Mesendoderm (in vitro differentiated cells): ENCODE measurements at regions not wholly inside any gene's neighbourhood (a gene's known extent, or its start where the extent isn't known, plus 50 kb on each side); places are given as distances from the start of the nearest gene placed in this dataset.

Source experiments
- DNase-seq: peaks from one replicate; pipeline ENCODE4 v3.0.0; 2013
- H2AK5ac ChIP-seq: 2 replicates; pipeline ENCODE4 v1.6.1; 2013; ENCODE audit warnings: low read length, inconsistent platforms
- H2BK120ac ChIP-seq: 2 replicates; pipeline ENCODE4 v1.6.1; 2013; ENCODE audit warnings: low read depth, mild to moderate bottlenecking, low read length, moderate library complexity, mixed read lengths
- H2BK15ac ChIP-seq: replicated peaks from 2 replicates; pipeline ENCODE4 v1.6.1; 2013; ENCODE audit warnings: low read depth, mild to moderate bottlenecking, moderate library complexity
- H2BK5ac ChIP-seq: 2 replicates; pipeline ENCODE4 v1.6.1; 2013; ENCODE audit warnings: low read length, inconsistent platforms
- H3K18ac ChIP-seq: 2 replicates; pipeline ENCODE4 v1.6.1; 2013; ENCODE audit warnings: mild to moderate bottlenecking, low read length, mixed read lengths
- H3K23ac ChIP-seq: one replicate; pipeline ENCODE4 v1.6.1; 2013; ENCODE audit warnings: low read length
- H3K27ac ChIP-seq: 2 replicates; pipeline ENCODE4 v1.5.1; 2013; ENCODE audit warnings: low read depth, mild to moderate bottlenecking, inconsistent platforms, low read length, moderate library complexity
- H3K27me3 ChIP-seq: 2 replicates; pipeline ENCODE4 v1.6.1; 2013; ENCODE audit warnings: low read length, control low read depth, mild to moderate bottlenecking, inconsistent platforms; ENCODE audit not compliant: insufficient read depth, poor library complexity
- H3K36me3 ChIP-seq: 2 replicates; pipeline ENCODE4 v1.6.1; 2013; ENCODE audit warnings: low read length, inconsistent platforms; ENCODE audit not compliant: control insufficient read depth, insufficient read depth
- H3K4ac ChIP-seq: one replicate; pipeline ENCODE4 v1.6.1; 2013; ENCODE audit warnings: low read depth, mild to moderate bottlenecking, low read length, moderate library complexity
- H3K4me1 ChIP-seq: 2 replicates; pipeline ENCODE4 v1.6.1; 2013; ENCODE audit warnings: low read depth, low read length, inconsistent platforms; ENCODE audit not compliant: control insufficient read depth
- H3K4me2 ChIP-seq: 2 replicates; pipeline ENCODE4 v1.6.1; 2013; ENCODE audit warnings: low read length
- H3K4me3 ChIP-seq: 2 replicates; pipeline ENCODE4 v1.5.1; 2013; ENCODE audit warnings: mild to moderate bottlenecking, low read length
- H3K56ac ChIP-seq: one replicate; pipeline ENCODE4 v1.6.1; 2013; ENCODE audit warnings: low read length
- H3K79me1 ChIP-seq: 2 replicates; pipeline ENCODE4 v1.6.1; 2013; ENCODE audit warnings: low read length, inconsistent platforms
- H3K79me2 ChIP-seq: 2 replicates; pipeline ENCODE4 v1.6.1; 2013; ENCODE audit warnings: mild to moderate bottlenecking, low read length; ENCODE audit not compliant: control insufficient read depth, insufficient read depth
- H3K9ac ChIP-seq: 2 replicates; pipeline ENCODE4 v1.6.1; 2013; ENCODE audit warnings: low read length, inconsistent platforms
- H4K5ac ChIP-seq: one replicate; pipeline ENCODE4 v1.6.1; 2013; ENCODE audit warnings: low read length
- H4K8ac ChIP-seq: one replicate; pipeline ENCODE4 v1.6.1; 2013; ENCODE audit warnings: low read depth, mild to moderate bottlenecking, control low read depth, low read length, moderate library complexity
- WGBS: extraction: QIAGEN DNeasy Blood & Tissue Kit; methylation state at CpG from one replicate; pipeline ENCODE4 v1.1.7; 2013; ENCODE audit warnings: low lambda C conversion rate, missing lambda C conversion rate; ENCODE audit not compliant: insufficient coverage; ENCODE audit errors: extremely low coverage; 5-methylcytosine and 5-hydroxymethylcytosine counted together

- Histone ChIP-seq H3K79me2 (no peaks in the 10 kb centered on the region), H3K4me2 (no peak overlapping the region), H3K56ac (no peak overlapping the region), H3K79me1 (no peaks in the 10 kb centered on the region), H3K23ac (no peak overlapping the region), H2BK120ac (no peak overlapping the region), H3K27ac (no peak overlapping the region), H4K8ac (no peak overlapping the region), H3K4me3 (no peak overlapping the region), H2BK5ac (no peak overlapping the region), H3K18ac (no peak overlapping the region), H4K5ac (no peak overlapping the region), H3K36me3 (no peaks in the 10 kb centered on the region), H3K9ac (no peak overlapping the region), H2AK5ac (no peak overlapping the region), H3K4me1 (no peaks in the 10 kb centered on the region), H3K4ac (no peak overlapping the region), H2BK15ac (no peak overlapping the region), H3K27me3 (no peaks in the 10 kb centered on the region)
- no CpG with 5 or more reads among the region's 4 CpGs for WGBS
- no peak for DNase-seq
These were observed 281.1 kb downstream of the SH3GL2 start for GRCh38 chr9:17859987-17860386.

DNA sequence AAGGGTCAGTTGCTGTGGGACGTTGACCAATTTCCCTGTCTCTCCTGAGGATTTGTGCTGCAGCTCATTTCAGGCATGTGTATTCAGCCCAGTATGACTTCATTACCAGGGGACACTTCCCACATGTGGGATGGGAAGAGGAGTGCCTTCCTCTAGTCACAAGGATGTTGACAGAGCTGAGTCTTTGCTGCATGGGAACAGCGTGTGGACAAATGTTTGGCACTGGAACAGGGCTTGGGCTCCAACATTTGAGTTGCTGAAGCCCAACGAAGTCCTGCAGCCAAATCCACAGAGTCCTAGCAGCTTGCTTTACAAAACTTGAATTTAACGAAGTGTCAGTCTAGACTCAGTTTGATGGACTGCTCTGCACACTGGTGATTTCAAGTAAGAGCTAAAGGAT, 283.2 kb downstream of the SH3GL2 start:
- no peak for DNase-seq
- H3K9ac ChIP-seq, result no peak overlapping the region
- H2BK5ac ChIP-seq, result no peak overlapping the region
- H3K4me1 ChIP-seq, result no peaks in the 10 kb centered on the region
- H3K36me3 ChIP-seq, result no peaks in the 10 kb centered on the region
- WGBS, result no CpG with 5 or more reads among the region's 4 CpGs
- no peak overlapping the region for H3K23ac ChIP-seq
- no peak overlapping the region for H3K4ac ChIP-seq
- no peak overlapping the region for H2BK15ac ChIP-seq
- no peak overlapping the region for H3K27ac ChIP-seq
- H3K4me3 ChIP-seq, result no peak overlapping the region
- H3K79me2 ChIP-seq, result no peaks in the 10 kb centered on the region
- H3K56ac ChIP-seq, result no peak overlapping the region
- no peak overlapping the region for H2AK5ac ChIP-seq
- no peak overlapping the region for H4K5ac ChIP-seq
- H3K27me3 ChIP-seq, result no peaks in the 10 kb centered on the region
- no peak overlapping the region for H3K4me2 ChIP-seq
- H2BK120ac ChIP-seq, result no peak overlapping the region
- H3K18ac ChIP-seq, result no peak overlapping the region
- H4K8ac ChIP-seq, result no peak overlapping the region
- H3K79me1 ChIP-seq, result no peaks in the 10 kb centered on the region

GRCh38 chr9:17862629-17863028, 283.8 kb downstream of the SH3GL2 start:
- Histone ChIP-seq H3K79me2 (no peaks in the 10 kb centered on the region), H3K56ac (no peak overlapping the region), H3K36me3 (no peaks in the 10 kb centered on the region), H3K18ac (no peak overlapping the region), H3K79me1 (no peaks in the 10 kb centered on the region), H4K8ac (no peak overlapping the region), H4K5ac (no peak overlapping the region), H3K4me2 (no peak overlapping the region), H2BK15ac (no peak overlapping the region), H3K4me1 (no peaks in the 10 kb centered on the region), H3K4ac (no peak overlapping the region), H3K9ac (no peak overlapping the region), H3K27me3 (no peaks in the 10 kb centered on the region), H2BK5ac (no peak overlapping the region), H3K4me3 (no peak overlapping the region), H3K27ac (no peak overlapping the region), H2AK5ac (no peak overlapping the region), H3K23ac (no peak overlapping the region), H2BK120ac (no peak overlapping the region)
- no peak for DNase-seq
- no CpG with 5 or more reads among the region's 4 CpGs for WGBS

- no peak overlapping the region for H3K18ac ChIP-seq
- no peak overlapping the region for H2AK5ac ChIP-seq
- no peaks in the 10 kb centered on the region for H3K79me1 ChIP-seq
- H3K56ac ChIP-seq, result no peak overlapping the region
- H3K27me3 ChIP-seq, result no peaks in the 10 kb centered on the region
- H3K79me2 ChIP-seq, result no peaks in the 10 kb centered on the region
- no peak overlapping the region for H3K4ac ChIP-seq
- no CpG with 5 or more reads among the region's 4 CpGs for WGBS
- H2BK120ac ChIP-seq, result no peak overlapping the region
- no peak overlapping the region for H3K27ac ChIP-seq
- no peak overlapping the region for H2BK5ac ChIP-seq
- H4K5ac ChIP-seq, result no peak overlapping the region
- H3K4me1 ChIP-seq, result no peaks in the 10 kb centered on the region
- no peak overlapping the region for H3K4me2 ChIP-seq
- no peak overlapping the region for H3K4me3 ChIP-seq
- H3K36me3 ChIP-seq, result no peaks in the 10 kb centered on the region
- no peak for DNase-seq
- no peak overlapping the region for H3K9ac ChIP-seq
- H2BK15ac ChIP-seq, result no peak overlapping the region
- H3K23ac ChIP-seq, result no peak overlapping the region
- H4K8ac ChIP-seq, result no peak overlapping the region
These were observed 284.5 kb downstream of the SH3GL2 start for GRCh38 chr9:17863213-17863883.

DNA sequence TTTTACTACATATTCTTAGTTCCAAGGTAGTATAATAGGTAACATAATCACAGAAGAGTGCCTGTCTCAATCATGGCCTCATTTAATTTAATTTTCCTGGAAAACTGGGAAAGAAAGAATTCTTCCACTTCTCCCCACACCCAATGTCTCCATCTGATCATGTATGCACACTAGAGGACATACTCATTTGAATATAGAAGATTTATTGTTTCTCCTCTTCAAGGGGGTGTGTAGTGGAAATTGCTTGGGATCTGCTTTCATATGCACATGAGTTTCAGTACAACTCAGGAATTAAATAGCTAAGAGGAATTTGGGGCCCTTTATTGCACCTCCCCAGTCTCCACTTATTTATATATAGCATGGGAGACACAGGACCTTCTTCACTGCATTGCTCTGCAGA, 285.1 kb downstream of the SH3GL2 start:
- Histone ChIP-seq H2BK5ac (no peak overlapping the region), H3K23ac (no peak overlapping the region), H3K79me1 (no peaks in the 10 kb centered on the region), H3K4ac (no peak overlapping the region), H4K5ac (no peak overlapping the region), H3K4me2 (no peak overlapping the region), H2BK120ac (no peak overlapping the region), H3K18ac (no peak overlapping the region), H3K27me3 (no peaks in the 10 kb centered on the region), H3K36me3 (no peaks in the 10 kb centered on the region), H3K4me1 (no peaks in the 10 kb centered on the region), H2AK5ac (no peak overlapping the region), H3K56ac (no peak overlapping the region), H2BK15ac (no peak overlapping the region), H3K27ac (no peak overlapping the region), H3K4me3 (no peak overlapping the region), H3K9ac (no peak overlapping the region), H4K8ac (no peak overlapping the region), H3K79me2 (no peaks in the 10 kb centered on the region)
- no peak for DNase-seq

- Histone ChIP-seq H2BK5ac (no peak overlapping the region), H3K56ac (no peak overlapping the region), H4K8ac (no peak overlapping the region), H3K79me1 (no peaks in the 10 kb centered on the region), H3K9ac (no peak overlapping the region), H2BK120ac (no peak overlapping the region), H3K27me3 (no peaks in the 10 kb centered on the region), H4K5ac (no peak overlapping the region), H3K4ac (no peak overlapping the region), H3K18ac (no peak overlapping the region), H3K36me3 (no peaks in the 10 kb centered on the region), H3K4me1 (no peaks in the 10 kb centered on the region), H3K4me3 (no peak overlapping the region), H2AK5ac (no peak overlapping the region), H3K79me2 (no peaks in the 10 kb centered on the region), H2BK15ac (no peak overlapping the region), H3K4me2 (no peak overlapping the region), H3K27ac (no peak overlapping the region), H3K23ac (no peak overlapping the region)
- DNase-seq, result no peak
- WGBS, result no CpG with 5 or more reads among the region's 1 CpG
These were observed 286.1 kb downstream of the SH3GL2 start for GRCh38 chr9:17864951-17865350.
